Fibroblast of villous mesenchyme (primary cell): ENCODE measurements at regions not wholly inside any gene's neighbourhood (a gene's known extent, or its start where the extent isn't known, plus 50 kb on each side); places are given as distances from the start of the nearest gene placed in this dataset.

Experiments
- DNase-seq: peaks from one replicate; pipeline ENCODE4 v3.0.0-alpha.2; 2010; ENCODE audit warnings: low read depth
- H3K4me3 ChIP-seq: 2 replicates; pipeline ENCODE4 v1.5.1; 2011; ENCODE audit warnings: low read depth, mild to moderate bottlenecking, low read length
- CTCF ChIP-seq: IDR thresholded peaks from 2 replicates; pipeline ENCODE4 v1.5.1; 2012; ENCODE audit warnings: low read depth, mild to moderate bottlenecking, low read length; ENCODE audit not compliant: insufficient read depth

GRCh38 chr13:39968646-39969475 lies 313.4 kb downstream of the COG6 start:
- DNase-seq, result no peak
- no peak for TF ChIP-seq CTCF
- no peak overlapping the region for H3K4me3 ChIP-seq

GRCh38 chr13:39970177-39970846 lies 314.9 kb downstream of the COG6 start:
- no peak for DNase-seq
- no peak overlapping the region for H3K4me3 ChIP-seq
- TF ChIP-seq CTCF, result no peak

GRCh38 chr13:39971526-39971925 lies 316.1 kb downstream of the COG6 start:
- no peak overlapping the region for H3K4me3 ChIP-seq
- no peak for DNase-seq
- no peak for TF ChIP-seq CTCF

GRCh38 chr13:39976481-39976880 lies 321.0 kb downstream of the COG6 start:
- no peak overlapping the region for H3K4me3 ChIP-seq
- TF ChIP-seq CTCF, result no peak
- no peak for DNase-seq

- TF ChIP-seq CTCF, result no peak
- no peak overlapping the region for H3K4me3 ChIP-seq
- DNase-seq, result no peak
Measured at GRCh38 chr13:39981056-39981455, 325.6 kb downstream of the COG6 start.

- no peak overlapping the region for H3K4me3 ChIP-seq
- DNase-seq, result no peak
- TF ChIP-seq CTCF, result no peak
Measured at GRCh38 chr13:39982745-39983144, 327.3 kb downstream of the COG6 start.

- no peak for TF ChIP-seq CTCF
- no peak for DNase-seq
- H3K4me3 ChIP-seq, result no peak overlapping the region
Measured at GRCh38 chr13:39985071-39985470, 329.6 kb downstream of the COG6 start.
